ENCODE measurements at regions not wholly inside any gene's neighbourhood (a gene's known extent, or its start where the extent isn't known, plus 50 kb on each side); places are given as distances from the start of the nearest gene placed in this dataset.

DNA sequence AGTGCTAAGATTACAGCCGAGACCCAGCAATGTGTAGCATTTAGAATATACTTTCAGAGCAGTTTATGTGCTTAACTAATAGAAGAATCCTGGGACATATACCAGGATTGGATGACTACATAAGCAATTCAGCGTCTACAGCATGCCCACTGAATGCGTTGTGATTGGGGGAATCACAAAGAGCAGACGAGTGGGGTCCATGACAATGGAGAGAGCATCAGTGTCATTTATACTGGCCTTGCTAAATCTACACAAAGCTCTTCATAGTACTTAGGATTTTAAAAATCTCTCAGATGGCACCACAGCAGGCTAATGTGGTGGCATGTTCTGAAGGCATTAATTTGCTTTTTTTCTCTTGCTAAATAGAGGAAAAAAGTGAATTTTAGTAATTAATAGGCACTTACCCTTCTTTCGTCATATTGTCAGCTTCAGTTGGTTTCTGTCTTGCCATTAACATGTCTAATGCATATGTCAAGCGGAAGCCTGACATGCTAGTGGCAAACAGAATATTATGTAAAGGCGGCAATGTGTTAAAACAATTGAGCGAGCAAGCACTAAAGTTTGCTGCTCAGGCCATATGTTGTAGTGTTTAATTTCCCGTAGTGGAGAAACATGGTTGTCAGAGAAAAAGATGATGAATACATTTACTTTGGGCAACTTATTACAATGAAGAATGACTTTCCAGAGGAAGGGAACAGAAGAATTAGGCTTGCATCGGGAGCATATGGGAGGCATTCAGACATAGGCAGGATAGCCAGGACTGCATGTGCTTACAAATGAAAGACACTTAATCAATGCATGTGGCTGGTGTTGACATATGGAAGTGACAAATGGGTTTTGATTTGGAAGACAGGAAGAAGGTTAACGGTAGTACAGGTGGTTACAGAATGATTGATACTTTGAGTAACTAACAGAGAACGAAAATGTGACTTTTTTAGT is 145.2 kb downstream of the ICOS start:
- no peak overlapping the region; the same call in 1 of the 2 replicates for H3K27ac Mint-ChIP-seq
- Histone ChIP-seq H3K79me2 (replicated peaks; ENCODE audit: insufficient read depth) (no peaks in the 10 kb centered on the region), H3K27me3 (ENCODE audit: insufficient read depth) (no peaks in the 10 kb centered on the region), H3F3A (replicated peaks; ENCODE audit: low read depth) (no peaks in the 10 kb centered on the region), H3K27ac (ENCODE audit: low read depth) (no peak overlapping the region), H3K4me3 (no peak overlapping the region), H3K4me2 (no peak overlapping the region), H3K4me1 (ENCODE audit: insufficient read depth) (peaks cover 5% of the 10 kb centered on the region; the same call in 1 of the 2 replicates), H3K36me3 (ENCODE audit: insufficient read depth) (no peaks in the 10 kb centered on the region), H4K20me1 (replicated peaks; ENCODE audit: insufficient read depth) (no peaks in the 10 kb centered on the region), H3K9me2 (ENCODE audit: insufficient read depth) (no peaks in the 10 kb centered on the region), H2AFZ (no peak overlapping the region; the same call in 1 of the 2 replicates)
- ATAC-seq, result peak; percentile 50; the same call in 2 of the 3 replicates
- peak; percentile 10 for DNase-seq (ENCODE audit: low spot score)
- H3K36me3 Mint-ChIP-seq (ENCODE audit: low read depth), result no peaks in the 10 kb centered on the region
- H3K4me1 Mint-ChIP-seq, result peaks cover 7% of the 10 kb centered on the region; the same call in 2 of the 3 replicates
- H3K9me3 Mint-ChIP-seq, result no peaks in the 10 kb centered on the region; the same call in 2 of the 3 replicates
- no peak overlapping the region for H3K4me3 Mint-ChIP-seq
- TF ChIP-seq, protein P1, sequence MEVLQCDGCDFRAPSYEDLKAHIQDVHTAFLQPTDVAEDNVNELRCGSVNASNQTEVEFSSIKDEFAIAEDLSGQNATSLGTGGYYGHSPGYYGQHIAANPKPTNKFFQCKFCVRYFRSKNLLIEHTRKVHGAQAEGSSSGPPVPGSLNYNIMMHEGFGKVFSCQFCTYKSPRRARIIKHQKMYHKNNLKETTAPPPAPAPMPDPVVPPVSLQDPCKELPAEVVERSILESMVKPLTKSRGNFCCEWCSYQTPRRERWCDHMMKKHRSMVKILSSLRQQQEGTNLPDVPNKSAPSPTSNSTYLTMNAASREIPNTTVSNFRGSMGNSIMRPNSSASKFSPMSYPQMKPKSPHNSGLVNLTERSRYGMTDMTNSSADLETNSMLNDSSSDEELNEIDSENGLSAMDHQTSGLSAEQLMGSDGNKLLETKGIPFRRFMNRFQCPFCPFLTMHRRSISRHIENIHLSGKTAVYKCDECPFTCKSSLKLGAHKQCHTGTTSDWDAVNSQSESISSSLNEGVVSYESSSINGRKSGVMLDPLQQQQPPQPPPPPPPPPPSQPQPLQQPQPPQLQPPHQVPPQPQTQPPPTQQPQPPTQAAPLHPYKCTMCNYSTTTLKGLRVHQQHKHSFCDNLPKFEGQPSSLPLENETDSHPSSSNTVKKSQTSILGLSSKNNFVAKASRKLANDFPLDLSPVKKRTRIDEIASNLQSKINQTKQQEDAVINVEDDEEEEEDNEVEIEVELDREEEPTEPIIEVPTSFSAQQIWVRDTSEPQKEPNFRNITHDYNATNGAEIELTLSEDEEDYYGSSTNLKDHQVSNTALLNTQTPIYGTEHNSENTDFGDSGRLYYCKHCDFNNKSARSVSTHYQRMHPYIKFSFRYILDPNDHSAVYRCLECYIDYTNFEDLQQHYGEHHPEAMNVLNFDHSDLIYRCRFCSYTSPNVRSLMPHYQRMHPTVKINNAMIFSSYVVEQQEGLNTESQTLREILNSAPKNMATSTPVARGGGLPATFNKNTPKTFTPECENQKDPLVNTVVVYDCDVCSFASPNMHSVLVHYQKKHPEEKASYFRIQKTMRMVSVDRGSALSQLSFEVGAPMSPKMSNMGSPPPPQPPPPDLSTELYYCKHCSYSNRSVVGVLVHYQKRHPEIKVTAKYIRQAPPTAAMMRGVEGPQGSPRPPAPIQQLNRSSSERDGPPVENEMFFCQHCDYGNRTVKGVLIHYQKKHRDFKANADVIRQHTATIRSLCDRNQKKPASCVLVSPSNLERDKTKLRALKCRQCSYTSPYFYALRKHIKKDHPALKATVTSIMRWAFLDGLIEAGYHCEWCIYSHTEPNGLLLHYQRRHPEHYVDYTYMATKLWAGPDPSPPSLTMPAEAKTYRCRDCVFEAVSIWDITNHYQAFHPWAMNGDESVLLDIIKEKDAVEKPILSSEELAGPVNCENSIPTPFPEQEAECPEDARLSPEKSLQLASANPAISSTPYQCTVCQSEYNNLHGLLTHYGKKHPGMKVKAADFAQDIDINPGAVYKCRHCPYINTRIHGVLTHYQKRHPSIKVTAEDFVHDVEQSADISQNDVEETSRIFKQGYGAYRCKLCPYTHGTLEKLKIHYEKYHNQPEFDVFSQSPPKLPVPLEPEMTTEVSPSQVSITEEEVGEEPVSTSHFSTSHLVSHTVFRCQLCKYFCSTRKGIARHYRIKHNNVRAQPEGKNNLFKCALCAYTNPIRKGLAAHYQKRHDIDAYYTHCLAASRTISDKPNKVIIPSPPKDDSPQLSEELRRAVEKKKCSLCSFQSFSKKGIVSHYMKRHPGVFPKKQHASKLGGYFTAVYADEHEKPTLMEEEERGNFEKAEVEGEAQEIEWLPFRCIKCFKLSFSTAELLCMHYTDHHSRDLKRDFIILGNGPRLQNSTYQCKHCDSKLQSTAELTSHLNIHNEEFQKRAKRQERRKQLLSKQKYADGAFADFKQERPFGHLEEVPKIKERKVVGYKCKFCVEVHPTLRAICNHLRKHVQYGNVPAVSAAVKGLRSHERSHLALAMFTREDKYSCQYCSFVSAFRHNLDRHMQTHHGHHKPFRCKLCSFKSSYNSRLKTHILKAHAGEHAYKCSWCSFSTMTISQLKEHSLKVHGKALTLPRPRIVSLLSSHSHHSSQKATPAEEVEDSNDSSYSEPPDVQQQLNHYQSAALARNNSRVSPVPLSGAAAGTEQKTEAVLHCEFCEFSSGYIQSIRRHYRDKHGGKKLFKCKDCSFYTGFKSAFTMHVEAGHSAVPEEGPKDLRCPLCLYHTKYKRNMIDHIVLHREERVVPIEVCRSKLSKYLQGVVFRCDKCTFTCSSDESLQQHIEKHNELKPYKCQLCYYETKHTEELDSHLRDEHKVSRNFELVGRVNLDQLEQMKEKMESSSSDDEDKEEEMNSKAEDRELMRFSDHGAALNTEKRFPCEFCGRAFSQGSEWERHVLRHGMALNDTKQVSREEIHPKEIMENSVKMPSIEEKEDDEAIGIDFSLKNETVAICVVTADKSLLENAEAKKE (CRISPR knock-in tag; IDR thresholded peaks at IDR 0.05), result no peak
- TF ChIP-seq EZH2phosphoT487 (IDR thresholded peaks at IDR 0.05; ENCODE audit: unreplicated experiment), result no peak
- no peak for TF ChIP-seq ZNF114 (CRISPR knock-in tag; IDR thresholded peaks at IDR 0.05)
- TF ChIP-seq, protein P2, sequence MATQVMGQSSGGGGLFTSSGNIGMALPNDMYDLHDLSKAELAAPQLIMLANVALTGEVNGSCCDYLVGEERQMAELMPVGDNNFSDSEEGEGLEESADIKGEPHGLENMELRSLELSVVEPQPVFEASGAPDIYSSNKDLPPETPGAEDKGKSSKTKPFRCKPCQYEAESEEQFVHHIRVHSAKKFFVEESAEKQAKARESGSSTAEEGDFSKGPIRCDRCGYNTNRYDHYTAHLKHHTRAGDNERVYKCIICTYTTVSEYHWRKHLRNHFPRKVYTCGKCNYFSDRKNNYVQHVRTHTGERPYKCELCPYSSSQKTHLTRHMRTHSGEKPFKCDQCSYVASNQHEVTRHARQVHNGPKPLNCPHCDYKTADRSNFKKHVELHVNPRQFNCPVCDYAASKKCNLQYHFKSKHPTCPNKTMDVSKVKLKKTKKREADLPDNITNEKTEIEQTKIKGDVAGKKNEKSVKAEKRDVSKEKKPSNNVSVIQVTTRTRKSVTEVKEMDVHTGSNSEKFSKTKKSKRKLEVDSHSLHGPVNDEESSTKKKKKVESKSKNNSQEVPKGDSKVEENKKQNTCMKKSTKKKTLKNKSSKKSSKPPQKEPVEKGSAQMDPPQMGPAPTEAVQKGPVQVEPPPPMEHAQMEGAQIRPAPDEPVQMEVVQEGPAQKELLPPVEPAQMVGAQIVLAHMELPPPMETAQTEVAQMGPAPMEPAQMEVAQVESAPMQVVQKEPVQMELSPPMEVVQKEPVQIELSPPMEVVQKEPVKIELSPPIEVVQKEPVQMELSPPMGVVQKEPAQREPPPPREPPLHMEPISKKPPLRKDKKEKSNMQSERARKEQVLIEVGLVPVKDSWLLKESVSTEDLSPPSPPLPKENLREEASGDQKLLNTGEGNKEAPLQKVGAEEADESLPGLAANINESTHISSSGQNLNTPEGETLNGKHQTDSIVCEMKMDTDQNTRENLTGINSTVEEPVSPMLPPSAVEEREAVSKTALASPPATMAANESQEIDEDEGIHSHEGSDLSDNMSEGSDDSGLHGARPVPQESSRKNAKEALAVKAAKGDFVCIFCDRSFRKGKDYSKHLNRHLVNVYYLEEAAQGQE (IDR thresholded peaks at IDR 0.05; ENCODE audit: unreplicated experiment), result no peak
- TF ChIP-seq CREB1 (CRISPR knock-in tag; IDR thresholded peaks at IDR 0.05; ENCODE audit: low read depth), result no peak
- no peak for TF ChIP-seq JUNB (IDR thresholded peaks at IDR 0.05; ENCODE audit: unreplicated experiment)
- TF ChIP-seq EZH2 (IDR thresholded peaks at IDR 0.05; ENCODE audit: low read depth, unreplicated experiment), result no peak
- TF ChIP-seq, protein P3, sequence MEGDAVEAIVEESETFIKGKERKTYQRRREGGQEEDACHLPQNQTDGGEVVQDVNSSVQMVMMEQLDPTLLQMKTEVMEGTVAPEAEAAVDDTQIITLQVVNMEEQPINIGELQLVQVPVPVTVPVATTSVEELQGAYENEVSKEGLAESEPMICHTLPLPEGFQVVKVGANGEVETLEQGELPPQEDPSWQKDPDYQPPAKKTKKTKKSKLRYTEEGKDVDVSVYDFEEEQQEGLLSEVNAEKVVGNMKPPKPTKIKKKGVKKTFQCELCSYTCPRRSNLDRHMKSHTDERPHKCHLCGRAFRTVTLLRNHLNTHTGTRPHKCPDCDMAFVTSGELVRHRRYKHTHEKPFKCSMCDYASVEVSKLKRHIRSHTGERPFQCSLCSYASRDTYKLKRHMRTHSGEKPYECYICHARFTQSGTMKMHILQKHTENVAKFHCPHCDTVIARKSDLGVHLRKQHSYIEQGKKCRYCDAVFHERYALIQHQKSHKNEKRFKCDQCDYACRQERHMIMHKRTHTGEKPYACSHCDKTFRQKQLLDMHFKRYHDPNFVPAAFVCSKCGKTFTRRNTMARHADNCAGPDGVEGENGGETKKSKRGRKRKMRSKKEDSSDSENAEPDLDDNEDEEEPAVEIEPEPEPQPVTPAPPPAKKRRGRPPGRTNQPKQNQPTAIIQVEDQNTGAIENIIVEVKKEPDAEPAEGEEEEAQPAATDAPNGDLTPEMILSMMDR (conservative IDR thresholded peaks at IDR 0.05; ENCODE audit: low read depth in 2 of 2), result no peak
- no peak for TF ChIP-seq ZNF331 (CRISPR knock-in tag; IDR thresholded peaks at IDR 0.05; ENCODE audit: low read depth)
- TF ChIP-seq NANOG (IDR thresholded peaks at IDR 0.05; ENCODE audit: borderline replicate concordance), result no peak
- TF ChIP-seq STAT1 (IDR thresholded peaks at IDR 0.05; ENCODE audit: unreplicated experiment), result no peak
- TF ChIP-seq POLR2AphosphoS5 (IDR thresholded peaks at IDR 0.05; ENCODE audit: low read depth), result no peak
- TF ChIP-seq, protein P4, sequence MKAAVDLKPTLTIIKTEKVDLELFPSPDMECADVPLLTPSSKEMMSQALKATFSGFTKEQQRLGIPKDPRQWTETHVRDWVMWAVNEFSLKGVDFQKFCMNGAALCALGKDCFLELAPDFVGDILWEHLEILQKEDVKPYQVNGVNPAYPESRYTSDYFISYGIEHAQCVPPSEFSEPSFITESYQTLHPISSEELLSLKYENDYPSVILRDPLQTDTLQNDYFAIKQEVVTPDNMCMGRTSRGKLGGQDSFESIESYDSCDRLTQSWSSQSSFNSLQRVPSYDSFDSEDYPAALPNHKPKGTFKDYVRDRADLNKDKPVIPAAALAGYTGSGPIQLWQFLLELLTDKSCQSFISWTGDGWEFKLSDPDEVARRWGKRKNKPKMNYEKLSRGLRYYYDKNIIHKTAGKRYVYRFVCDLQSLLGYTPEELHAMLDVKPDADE (IDR thresholded peaks at IDR 0.05), result no peak
- peaks cover 2% of the 10 kb centered on the region for H3K27me3 Mint-ChIP-seq (ENCODE audit: insufficient read depth, low read depth, poor library complexity)

Measured in GM23338 (cell line).